Mammary epithelial cell (primary cell): ENCODE measurements at regions not wholly inside any gene's neighbourhood (a gene's known extent, or its start where the extent isn't known, plus 50 kb on each side); places are given as distances from the start of the nearest gene placed in this dataset.

Source experiments
- EZH2 ChIP-seq: IDR thresholded peaks from 2 replicates; pipeline ENCODE4 v1.6.1; 2012; ENCODE audit warnings: low read length, inconsistent platforms, borderline replicate concordance
- TF ChIP-seq, protein P1 (sequence below), 2 donors: IDR thresholded peaks in 1 of 2; conservative IDR thresholded peaks in 1 of 2; 2 replicates each; pipeline ENCODE4 v1.5.1; 2011 to 2012; ENCODE audit warnings: inconsistent platforms in 2 of 2, low read length in 2 of 2, mild to moderate bottlenecking in 2 of 2, control low read depth in 1 of 2, low read depth in 1 of 2; ENCODE audit not compliant: insufficient read depth in 1 of 2; ENCODE audit errors: extremely low read depth in 1 of 2

DNA sequence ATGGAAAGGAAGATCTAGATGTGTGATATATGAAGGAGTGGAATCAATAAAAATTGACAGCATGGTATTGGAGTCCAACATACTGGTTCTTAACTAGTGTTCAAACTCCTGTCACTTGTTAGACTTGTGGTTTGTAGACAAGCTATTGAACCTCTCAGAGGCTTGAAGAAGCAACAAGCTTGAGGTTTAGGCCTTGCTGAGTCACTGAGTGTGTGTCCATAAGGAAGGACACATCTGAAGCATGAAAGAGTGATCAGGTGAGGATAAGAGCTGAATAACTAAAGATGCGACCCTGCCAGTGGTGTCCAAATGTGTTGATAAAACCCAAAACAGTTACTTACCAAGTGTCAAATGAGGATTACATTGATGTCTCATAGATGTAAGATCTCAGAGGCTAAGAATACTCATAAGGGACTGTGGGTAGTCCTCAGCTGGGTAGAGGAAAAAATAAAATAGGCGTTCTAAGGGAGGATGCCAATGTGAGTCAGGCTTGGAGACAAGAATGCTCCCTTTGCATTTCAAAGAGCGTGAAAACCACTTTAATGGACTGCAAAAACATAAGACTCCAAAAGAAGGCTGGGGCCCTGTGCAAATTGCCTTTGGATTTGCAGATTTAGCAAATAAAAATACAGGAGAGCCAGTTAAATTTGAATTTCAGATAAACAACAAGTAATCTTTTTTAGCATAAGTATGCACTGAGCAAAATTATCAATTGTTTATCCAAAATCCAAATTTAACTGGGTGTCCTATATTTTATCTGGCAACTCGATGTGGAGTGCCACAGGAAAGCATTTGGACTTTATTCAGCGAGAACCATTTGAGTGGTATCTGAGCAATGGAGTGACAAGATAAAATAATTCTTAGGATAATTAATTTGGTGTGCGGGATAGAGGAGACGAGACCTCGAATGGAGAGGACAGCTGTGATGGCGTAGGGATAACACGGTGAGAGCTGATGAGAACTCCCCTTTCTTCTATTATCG is 757.3 kb upstream of the WWC1 start:
- TF ChIP-seq, protein P1, sequence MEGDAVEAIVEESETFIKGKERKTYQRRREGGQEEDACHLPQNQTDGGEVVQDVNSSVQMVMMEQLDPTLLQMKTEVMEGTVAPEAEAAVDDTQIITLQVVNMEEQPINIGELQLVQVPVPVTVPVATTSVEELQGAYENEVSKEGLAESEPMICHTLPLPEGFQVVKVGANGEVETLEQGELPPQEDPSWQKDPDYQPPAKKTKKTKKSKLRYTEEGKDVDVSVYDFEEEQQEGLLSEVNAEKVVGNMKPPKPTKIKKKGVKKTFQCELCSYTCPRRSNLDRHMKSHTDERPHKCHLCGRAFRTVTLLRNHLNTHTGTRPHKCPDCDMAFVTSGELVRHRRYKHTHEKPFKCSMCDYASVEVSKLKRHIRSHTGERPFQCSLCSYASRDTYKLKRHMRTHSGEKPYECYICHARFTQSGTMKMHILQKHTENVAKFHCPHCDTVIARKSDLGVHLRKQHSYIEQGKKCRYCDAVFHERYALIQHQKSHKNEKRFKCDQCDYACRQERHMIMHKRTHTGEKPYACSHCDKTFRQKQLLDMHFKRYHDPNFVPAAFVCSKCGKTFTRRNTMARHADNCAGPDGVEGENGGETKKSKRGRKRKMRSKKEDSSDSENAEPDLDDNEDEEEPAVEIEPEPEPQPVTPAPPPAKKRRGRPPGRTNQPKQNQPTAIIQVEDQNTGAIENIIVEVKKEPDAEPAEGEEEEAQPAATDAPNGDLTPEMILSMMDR (conservative IDR thresholded peaks at IDR 0.05 in 1 of 2, IDR thresholded peaks at IDR 0.05 in 1 of 2; ENCODE audit: extremely low read depth in 1 of 2, insufficient read depth in 1 of 2, low read depth in 1 of 2, low read length in 2 of 2) = no peak
- TF ChIP-seq EZH2 = no peak
